Renal cortex interstitium (tissue), 11 donors: ENCODE measurements at regions not wholly inside any gene's neighbourhood (a gene's known extent, or its start where the extent isn't known, plus 50 kb on each side); places are given as distances from the start of the nearest gene placed in this dataset.

ENCODE experiments used
- DNase-seq, 11 donors: peaks; one replicate each; pipeline ENCODE4 v3.0.0-alpha.2; 2013; ENCODE audit warnings: low read depth in 9 of 11, low spot score in 4 of 11; ENCODE audit errors: extremely low read depth in 1 of 11

- DNase-seq = no peak
Measured at GRCh38 chr7:48703466-48703865, 220.9 kb upstream of the CDC14C start.

GRCh38 chr7:48708122-48708521, 216.2 kb upstream of the CDC14C start:
- no peak for DNase-seq

DNA sequence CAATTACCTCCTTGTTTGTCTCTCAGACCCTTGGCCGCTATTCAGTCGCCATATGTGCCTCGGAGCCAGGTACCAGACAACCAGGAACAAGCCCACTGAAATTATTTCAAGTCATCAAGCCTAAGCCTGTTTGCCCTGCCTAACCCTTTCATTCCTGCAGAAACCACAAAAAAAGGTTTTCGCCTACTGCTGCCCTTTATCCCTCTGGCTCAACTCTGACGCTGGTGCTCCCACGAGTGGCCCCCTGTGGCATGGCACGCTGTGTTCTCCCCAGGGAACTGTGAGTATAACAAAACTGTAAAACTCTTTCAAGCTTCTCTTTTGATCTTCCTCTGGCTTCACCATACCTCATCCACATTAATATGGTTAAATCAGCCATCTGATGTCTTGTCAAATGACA, 215.7 kb upstream of the CDC14C start:
- no peak for DNase-seq

DNA sequence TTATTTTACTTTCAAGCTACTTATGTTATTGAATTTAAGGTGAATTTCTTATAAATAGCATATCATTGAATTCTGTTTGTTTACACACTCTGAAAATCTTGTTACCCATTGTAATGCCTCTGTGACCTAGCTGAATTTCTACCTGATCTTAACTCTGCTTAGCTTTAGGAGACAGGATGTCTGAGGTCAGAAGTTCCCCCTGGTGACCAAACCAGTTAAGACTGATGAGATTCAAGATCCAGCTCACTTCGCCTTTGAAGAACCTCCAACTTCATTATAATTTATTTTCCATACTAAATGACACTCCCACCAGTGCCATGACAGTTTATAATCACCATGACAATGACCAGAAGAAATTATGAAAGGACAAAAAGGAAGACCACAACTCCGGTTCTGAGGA, 213.4 kb upstream of the CDC14C start:
- no peak for DNase-seq

- DNase-seq = no peak
Measured at GRCh38 chr7:48718731-48719378, 205.5 kb upstream of the CDC14C start.

- DNase-seq = no peak
Measured at GRCh38 chr7:48728799-48729198, 195.5 kb upstream of the CDC14C start.

- DNase-seq = no peak
Measured at GRCh38 chr7:48734695-48735406, 189.5 kb upstream of the CDC14C start.

DNA sequence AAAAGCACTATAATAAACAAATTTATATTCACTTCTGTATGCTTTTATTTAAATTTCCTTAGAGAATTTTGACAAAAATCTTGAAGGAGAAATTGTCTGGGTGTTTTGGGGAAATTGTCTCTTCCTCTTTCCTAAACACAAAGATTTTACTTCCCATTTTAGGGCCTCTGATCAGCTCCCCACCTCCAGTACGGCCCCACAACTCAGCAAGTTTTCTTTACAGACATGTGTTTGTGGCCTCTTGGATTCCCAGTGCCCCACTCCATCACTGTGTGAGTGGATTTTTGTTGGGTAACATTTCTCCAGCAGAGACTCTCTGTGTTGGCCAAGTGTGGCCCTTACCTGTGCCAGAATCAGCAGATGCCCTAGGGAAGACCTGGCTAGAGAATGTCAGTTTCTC, 182.8 kb upstream of the CDC14C start:
- DNase-seq = no peak

- DNase-seq = peak in 1 of 11 donors; percentile 14
Measured at GRCh38 chr7:48742079-48742798, 182.1 kb upstream of the CDC14C start.

GRCh38 chr7:48748081-48748833, 176.1 kb upstream of the CDC14C start:
- no peak for DNase-seq

GRCh38 chr7:48755061-48755555, 169.2 kb upstream of the CDC14C start:
- no peak for DNase-seq

DNA sequence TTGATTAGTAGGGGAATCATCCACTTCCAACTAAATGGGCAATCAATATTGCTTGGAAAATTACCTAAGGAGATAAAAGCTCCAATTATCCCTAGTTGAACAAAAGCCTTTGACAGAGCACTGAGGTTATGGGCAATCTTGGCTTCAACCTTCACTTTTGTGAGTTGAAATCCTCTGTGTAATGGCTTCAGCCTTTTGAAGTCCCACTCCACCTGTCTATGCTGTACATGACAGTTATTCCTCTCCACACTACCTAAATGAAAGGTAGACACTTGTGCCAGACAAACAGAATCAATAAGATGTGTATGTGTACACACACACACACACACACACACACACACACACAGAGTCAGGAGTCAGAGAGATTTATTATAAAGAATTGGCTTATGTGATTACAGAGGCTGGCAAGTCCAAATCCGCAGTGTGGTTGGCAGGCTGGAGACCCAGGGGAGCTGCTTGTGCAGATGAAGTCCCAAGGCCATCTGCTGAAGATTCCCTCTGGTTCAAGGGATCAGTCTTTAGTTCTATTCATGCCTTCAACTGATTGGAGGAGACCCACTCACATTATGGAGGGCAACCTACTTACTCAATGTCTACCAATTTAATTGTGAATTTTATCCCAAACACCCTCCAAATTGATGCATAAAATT, 164.8 kb upstream of the CDC14C start:
- DNase-seq = no peak

- DNase-seq = no peak
Measured at GRCh38 chr7:48760528-48761265, 163.7 kb upstream of the CDC14C start.

DNA sequence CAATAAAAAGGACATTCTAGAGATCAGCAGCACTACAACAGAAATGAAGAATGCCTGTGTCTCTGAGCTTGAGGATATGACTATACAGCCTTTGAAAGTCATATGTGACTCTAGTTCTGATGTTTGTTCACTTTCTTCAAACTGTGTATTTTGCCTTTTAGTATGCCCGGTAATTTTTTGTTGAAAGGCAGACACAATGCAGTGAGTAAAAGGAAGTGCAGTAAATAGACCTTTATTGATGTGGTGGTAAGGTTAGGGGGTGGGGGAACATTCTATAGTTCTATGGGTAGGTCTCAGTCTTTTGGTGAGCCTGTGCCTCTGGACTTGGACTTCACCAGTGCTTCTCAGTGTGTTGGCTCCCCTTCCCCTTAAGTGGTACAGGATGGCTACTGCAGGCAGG, 143.5 kb upstream of the CDC14C start:
- no peak for DNase-seq

GRCh38 chr7:48781752-48782151, 142.6 kb upstream of the CDC14C start:
- no peak for DNase-seq

DNA sequence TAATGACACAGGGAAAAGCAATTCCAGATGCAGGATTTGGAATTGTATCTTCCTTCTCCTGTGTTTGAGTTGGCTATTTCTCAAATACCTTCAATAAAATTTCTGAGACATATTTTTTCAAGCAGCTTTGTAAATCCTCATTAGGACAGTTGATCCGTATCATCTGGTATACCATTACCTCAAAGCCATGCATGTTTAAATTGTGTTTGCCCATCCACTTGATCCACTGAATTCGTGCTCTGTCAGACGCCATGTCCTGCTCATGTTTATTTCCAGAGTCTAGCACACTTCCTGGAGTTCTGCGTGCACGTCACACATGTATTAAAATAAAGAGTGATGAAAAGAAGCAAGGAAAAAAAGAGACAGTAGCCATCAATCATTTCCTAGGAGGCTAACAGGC, 141.8 kb upstream of the CDC14C start:
- DNase-seq = no peak

- no peak for DNase-seq
Measured at GRCh38 chr7:48786951-48787350, 137.4 kb upstream of the CDC14C start.

DNA sequence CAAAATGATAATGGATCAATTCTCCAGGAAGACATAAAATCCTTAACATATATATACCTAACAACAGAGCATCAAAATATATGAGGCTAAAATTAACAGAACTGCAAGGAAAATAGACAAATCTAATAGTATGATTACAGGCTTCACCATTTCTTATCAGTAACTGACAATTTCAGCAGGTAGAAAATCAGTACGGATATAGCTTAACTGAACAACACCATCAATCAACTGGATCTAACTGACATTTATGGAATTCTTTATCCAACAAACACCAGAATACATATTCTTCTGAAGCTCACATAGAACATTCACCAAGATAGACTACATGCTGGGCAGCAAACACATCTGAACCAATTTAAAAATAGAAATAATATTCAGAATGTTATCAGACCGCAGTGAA, 121.1 kb upstream of the CDC14C start:
- no peak for DNase-seq
